Prostate gland (tissue), 2 donors: ENCODE measurements at regions not wholly inside any gene's neighbourhood (a gene's known extent, or its start where the extent isn't known, plus 50 kb on each side); places are given as distances from the start of the nearest gene placed in this dataset.

Experiments
- DNase-seq: peaks from one replicate; pipeline ENCODE4 v3.0.0-alpha.2; 2019; ENCODE audit warnings: low spot score
- H3K27ac ChIP-seq, 2 donors: fragments of 200-600 bp; sonication (generic); 2 replicates each; pipeline ENCODE4 v1.5.1; 2017 to 2019
- H3K27me3 ChIP-seq: fragments of 200-600 bp; sonication (generic); replicated peaks from 2 replicates; pipeline ENCODE4 v1.5.1; 2019; ENCODE audit not compliant: insufficient read depth
- H3K36me3 ChIP-seq, 2 donors: fragments of 200-600 bp; sonication (generic); 1 replicate in 1 of 2; 2 replicates in 1 of 2; pipeline versions ENCODE4 v1.5.1 to v1.8.1; 2017 to 2019
- H3K4me1 ChIP-seq: fragments of 200-600 bp; sonication (generic); replicated peaks from 2 replicates; pipeline ENCODE4 v1.5.1; 2019
- H3K4me3 ChIP-seq, 2 donors: fragments of 200-600 bp; sonication (generic); 2 replicates each; pipeline ENCODE4 v1.5.1; 2017 to 2019
- H3K9me3 ChIP-seq: fragments of 200-600 bp; sonication (generic); 2 replicates; pipeline ENCODE4 v1.5.1; 2017
- CTCF ChIP-seq, 4 experiments: fragments of 200-600 bp in 2 of 4; fragments of 450-650 bp in 2 of 4; sonication (generic) in 2 of 4; IDR thresholded peaks; 1 replicate in 3 of 4; 2 replicates in 1 of 4; pipeline ENCODE4 v1.5.1; 2016 to 2019; ENCODE audit warnings: antibody characterized with exemption in 4 of 4, mild to moderate bottlenecking in 2 of 4, moderate library complexity in 2 of 4
- POLR2A ChIP-seq: fragments of 450-650 bp; IDR thresholded peaks from one replicate; pipeline ENCODE4 v1.6.1; 2016; ENCODE audit warnings: antibody characterized with exemption, mild to moderate bottlenecking
- POLR2AphosphoS5 ChIP-seq: sonication (generic); formaldehyde crosslinking; IDR thresholded peaks from one replicate; pipeline ENCODE4 v1.6.1; 2017; ENCODE audit warnings: antibody characterized with exemption
- WGBS: methylation state at CpG from one replicate; pipeline ENCODE4 v1.1.5; 2018; 5-methylcytosine and 5-hydroxymethylcytosine counted together
- intact Hi-C: fragments of 100-400 bp; cut with DNase I; formaldehyde crosslinking; loops from one replicate; pipeline ENCODE4 v1.14.2; 2022

- H3K9me3 ChIP-seq, result no peaks in the 10 kb centered on the region
- DNase-seq, result no peak
These were observed 155.7 kb upstream of the STX18 start for GRCh38 chr4:4697584-4697983.

GRCh38 chr4:4696530-4696929 lies 154.7 kb upstream of the STX18 start:
- H3K36me3 ChIP-seq, result no peaks in the 10 kb centered on the region
- no peak overlapping the region for H3K27ac ChIP-seq
- H3K4me3 ChIP-seq, result no peak overlapping the region
- TF ChIP-seq POLR2A, result no peak
- TF ChIP-seq CTCF (IDR thresholded peaks at IDR 0.05), result no peak
- TF ChIP-seq POLR2AphosphoS5, result no peak
- H3K27me3 ChIP-seq, result no peaks in the 10 kb centered on the region
- 88% methylated on average over 9 of the region's 9 CpGs for WGBS
- DNase-seq, result no peak
- H3K4me1 ChIP-seq, result peaks cover 5% of the 10 kb centered on the region
- no peaks in the 10 kb centered on the region for H3K9me3 ChIP-seq
- intact Hi-C loops, result no loop called here

More at GRCh38 chr4:4697584-4697983, 155.7 kb upstream of the STX18 start:
- Histone ChIP-seq H3K4me3 (no peak overlapping the region), H3K27ac (no peak overlapping the region), H3K4me1 (peaks cover 5% of the 10 kb centered on the region), H3K36me3 (no peaks in the 10 kb centered on the region), H3K27me3 (no peaks in the 10 kb centered on the region)
- intact Hi-C loops, result no loop called here
- TF ChIP-seq CTCF (IDR thresholded peaks at IDR 0.05), result no peak
- no peak for TF ChIP-seq POLR2AphosphoS5
- TF ChIP-seq POLR2A, result no peak

GRCh38 chr4:4695497-4695896 lies 153.6 kb upstream of the STX18 start:
- Histone ChIP-seq H3K27me3 (no peaks in the 10 kb centered on the region), H3K27ac (no peak overlapping the region), H3K4me1 (peaks cover 5% of the 10 kb centered on the region), H3K4me3 (no peak overlapping the region), H3K36me3 (no peaks in the 10 kb centered on the region), H3K9me3 (no peaks in the 10 kb centered on the region)
- intact Hi-C loops, result no loop called here
- TF ChIP-seq POLR2AphosphoS5 (no peak), POLR2A (no peak), CTCF (IDR thresholded peaks at IDR 0.05) (no peak)
- 97% methylated on average over 1 of the region's 1 CpG for WGBS
- no peak for DNase-seq

- H3K27ac ChIP-seq, result no peak overlapping the region
- no peaks in the 10 kb centered on the region for H3K36me3 ChIP-seq
- DNase-seq, result no peak
- H3K4me1 ChIP-seq, result peaks cover 5% of the 10 kb centered on the region
- no peaks in the 10 kb centered on the region for H3K9me3 ChIP-seq
- H3K27me3 ChIP-seq, result no peaks in the 10 kb centered on the region
- TF ChIP-seq POLR2A, result no peak
- TF ChIP-seq CTCF (IDR thresholded peaks at IDR 0.05), result no peak
- no peak for TF ChIP-seq POLR2AphosphoS5
- no peak overlapping the region for H3K4me3 ChIP-seq
- intact Hi-C loops, result no loop called here
These were observed 153.0 kb upstream of the STX18 start for GRCh38 chr4:4694827-4695226.

GRCh38 chr4:4694296-4694772 lies 152.5 kb upstream of the STX18 start:
- Histone ChIP-seq H3K9me3 (no peaks in the 10 kb centered on the region), H3K4me3 (no peak overlapping the region), H3K4me1 (peaks cover 5% of the 10 kb centered on the region), H3K27me3 (no peaks in the 10 kb centered on the region), H3K36me3 (no peaks in the 10 kb centered on the region), H3K27ac (no peak overlapping the region)
- 38% methylated on average over 5 of the region's 5 CpGs for WGBS
- peak; percentile 46 for DNase-seq
- intact Hi-C loops, result no loop called here
- peak; percentile 20 for TF ChIP-seq POLR2AphosphoS5
- no peak for TF ChIP-seq CTCF (IDR thresholded peaks at IDR 0.05)
